MV-4-11 (cell line): ENCODE measurements at regions not wholly inside any gene's neighbourhood (a gene's known extent, or its start where the extent isn't known, plus 50 kb on each side); places are given as distances from the start of the nearest gene placed in this dataset.
A peak's percentile ranks its signal among the peaks of the same experiment; 100 is the strongest.
"Not testable (repeated sequence)": the region's sequence is repeated elsewhere in the genome, so short reads cannot be mapped to it uniquely, and the experiment has no call there.

Experiments
- DNase-seq: peaks from one replicate; lab custom pipeline; 2025; lab: John Stamatoyannopoulos, UW

DNA sequence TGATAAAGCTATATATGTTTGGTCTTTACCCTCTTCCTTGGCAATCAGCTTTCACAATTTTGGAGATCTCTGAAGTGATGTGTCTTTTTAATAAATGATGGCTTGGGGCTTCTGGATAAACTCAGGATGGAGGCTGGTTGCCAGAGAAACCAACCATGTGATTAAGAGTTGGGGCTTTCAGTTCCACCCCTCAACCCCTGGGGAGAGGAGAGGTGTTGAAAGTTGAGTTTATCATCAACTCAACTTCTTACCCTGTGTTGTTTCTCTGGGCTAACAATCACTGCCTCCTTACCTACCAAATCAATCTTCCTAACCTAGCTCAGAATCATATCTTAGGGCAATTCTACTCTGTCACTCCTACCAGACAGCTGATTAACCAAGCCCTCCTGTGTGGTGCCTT lies 735.8 kb downstream of the ZPLD1 start:
- no peak for DNase-seq

DNA sequence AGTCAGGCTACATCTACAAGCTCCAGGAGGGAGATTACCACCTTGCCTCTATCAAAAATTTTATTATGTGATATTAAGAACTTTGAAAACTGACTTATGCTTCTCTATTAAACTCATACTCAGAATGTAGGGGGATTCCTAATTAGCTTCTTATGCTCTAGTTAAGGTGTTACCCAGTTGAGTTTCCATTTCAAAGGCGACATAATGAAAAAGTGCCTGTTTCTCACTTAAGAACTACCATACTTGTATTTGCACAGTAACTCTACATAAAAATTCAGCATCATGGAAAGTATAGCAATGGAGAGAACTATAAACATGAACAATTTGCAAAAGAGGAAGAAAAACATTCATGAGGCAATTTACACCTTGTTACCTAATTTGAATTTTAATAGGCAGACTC lies 739.1 kb downstream of the ZPLD1 start:
- DNase-seq, result no peak

DNA sequence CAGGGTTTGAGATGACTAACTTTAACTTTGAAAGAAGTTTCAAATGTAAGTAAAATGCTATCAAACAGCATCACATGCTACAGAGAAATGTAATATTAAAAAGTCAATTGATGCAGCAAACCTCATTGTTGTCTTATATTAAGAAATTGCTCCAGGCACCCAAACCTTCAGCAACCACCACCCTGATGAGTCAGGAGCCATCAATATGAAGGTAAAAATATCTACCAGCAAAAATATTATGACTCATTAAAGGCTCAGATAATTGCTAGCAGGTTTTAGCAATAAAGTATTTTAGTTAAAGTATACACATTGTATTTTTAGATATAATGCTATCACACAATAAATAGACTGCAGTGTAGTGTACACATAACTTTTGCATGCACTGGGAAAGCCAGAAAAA lies 746.3 kb downstream of the ZPLD1 start:
- no peak for DNase-seq

DNA sequence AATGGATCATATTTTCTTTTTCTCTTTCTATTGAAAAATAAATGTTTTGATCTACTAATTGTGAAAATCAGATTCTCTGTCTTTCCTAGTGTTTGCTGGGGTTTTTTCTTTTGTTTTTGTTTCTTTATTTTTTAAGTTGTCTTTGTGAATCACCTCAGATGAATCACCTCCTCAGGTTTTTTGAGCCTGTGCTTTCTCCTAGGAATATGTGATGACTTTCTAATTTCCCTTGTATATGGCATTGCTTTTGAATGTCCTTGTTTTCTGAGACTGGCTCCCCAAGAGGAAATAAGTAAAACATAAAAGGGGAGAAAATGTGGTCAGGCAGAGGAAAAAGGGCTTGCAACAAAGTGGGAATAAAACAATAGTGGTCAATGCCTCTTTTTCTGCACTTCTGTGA lies 750.0 kb downstream of the ZPLD1 start:
- DNase-seq, result no peak

DNA sequence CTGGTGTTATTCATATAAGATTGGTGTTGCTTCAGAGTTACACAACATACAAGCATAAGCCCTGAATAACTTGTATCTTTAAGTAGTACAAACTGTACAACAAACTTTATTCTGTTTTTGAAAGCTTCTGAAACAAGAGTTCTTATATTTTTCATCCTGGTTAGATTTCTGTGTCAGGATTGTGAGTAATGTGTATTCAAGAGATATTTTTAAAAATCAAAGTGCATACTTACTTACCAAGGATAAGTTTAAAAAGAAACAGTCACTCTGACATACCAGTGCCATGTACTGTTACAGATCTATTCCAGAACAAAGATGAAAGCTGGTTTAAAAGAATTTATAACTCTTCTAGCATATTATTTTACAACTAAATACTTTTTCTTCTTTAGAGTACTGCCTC lies 755.1 kb downstream of the ZPLD1 start:
- no peak for DNase-seq

DNA sequence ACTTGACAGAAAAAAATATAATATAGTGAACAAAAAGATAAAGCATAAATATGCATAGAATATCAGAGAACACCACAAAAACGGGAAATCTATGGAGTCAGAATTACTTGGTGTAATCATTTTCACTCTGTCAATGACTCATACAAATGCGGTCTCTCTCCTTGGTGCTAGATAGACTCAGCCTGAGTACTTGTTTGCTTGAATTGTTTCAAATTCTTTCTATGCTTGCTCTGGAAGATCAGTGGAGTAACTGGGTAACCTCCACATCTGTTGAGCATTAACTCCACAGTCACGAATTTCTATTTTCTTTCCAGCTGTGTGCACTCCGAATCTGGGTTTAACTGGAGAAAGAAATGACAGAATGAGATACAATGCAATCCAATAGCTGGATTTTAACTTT lies 760.4 kb downstream of the ZPLD1 start:
- DNase-seq, result no peak

DNA sequence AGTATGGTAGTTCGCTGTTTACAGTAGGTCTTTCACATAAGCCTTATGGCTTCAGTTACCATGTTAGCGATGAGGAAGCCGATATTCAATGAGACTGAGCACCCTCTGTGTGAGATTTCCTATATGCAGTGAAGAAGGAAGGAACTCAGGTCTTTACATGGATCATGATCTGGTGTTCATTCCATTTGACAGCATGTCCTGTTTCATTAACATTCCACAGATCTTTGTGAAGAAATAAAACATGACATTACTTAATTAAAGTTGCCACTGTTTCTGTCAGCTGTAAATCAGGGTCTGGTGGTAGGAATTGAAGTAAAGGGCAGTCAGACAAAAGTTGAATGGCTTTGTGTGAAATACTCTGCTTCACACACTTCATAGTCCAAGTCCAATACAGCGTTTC lies 768.6 kb downstream of the ZPLD1 start:
- DNase-seq, result no peak

DNA sequence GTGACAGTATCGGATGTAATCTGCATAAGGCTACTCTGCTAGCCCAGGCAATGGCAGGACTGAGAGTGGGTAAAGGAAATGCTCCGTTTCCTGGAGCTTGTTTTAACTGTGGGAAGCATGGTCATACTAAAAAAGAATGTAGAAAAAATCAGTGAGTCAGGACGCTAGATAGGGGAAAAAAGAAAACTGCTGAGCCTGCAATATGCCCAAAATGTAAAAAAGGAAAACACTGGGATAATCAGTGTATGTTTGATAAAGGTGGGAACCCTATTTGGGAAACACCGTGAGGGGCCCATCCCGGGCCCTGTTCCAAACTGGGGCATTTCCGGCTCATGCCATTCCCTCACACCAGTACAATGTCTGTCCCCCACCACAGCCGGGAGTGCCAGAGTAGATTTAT lies 775.8 kb downstream of the ZPLD1 start:
- no peak for DNase-seq

DNA sequence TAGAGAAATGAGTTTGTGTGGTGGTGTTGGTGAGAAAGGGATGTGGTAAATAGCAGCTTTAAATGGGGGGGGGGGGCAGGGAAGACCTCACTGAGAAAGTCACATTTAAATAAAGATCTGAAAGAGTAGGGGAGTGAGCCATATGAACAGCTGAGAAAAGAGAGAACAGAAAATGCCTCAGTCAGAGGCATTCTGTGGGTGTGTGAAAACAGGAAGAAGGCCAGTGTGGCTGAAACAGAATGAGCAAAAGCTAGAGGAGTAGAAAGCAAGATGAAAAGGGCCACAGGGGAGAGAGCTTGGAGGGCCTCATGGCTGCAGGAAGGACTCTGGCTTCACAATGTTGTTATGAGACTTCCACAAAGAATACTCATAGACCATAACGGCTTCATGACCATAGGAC lies 783.3 kb downstream of the ZPLD1 start:
- DNase-seq, result peak; percentile 91

DNA sequence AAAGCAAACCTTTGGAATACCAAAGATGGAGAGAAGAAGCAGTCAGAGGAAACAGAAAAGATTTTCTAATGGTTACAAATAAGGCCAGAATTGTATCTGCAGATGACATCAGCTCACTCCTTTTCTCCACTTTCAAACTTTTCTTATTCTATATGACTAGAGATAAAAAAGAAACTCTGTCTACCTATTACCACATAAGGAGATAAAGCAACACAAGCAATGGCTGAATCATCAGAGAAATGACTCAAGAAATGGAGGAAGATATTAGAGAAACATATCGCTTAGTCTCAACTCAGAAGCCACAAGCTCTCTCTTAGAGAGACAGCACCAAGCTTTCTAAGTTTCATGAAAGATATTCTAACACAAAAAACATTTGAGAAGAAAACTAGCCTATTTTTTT lies 784.0 kb downstream of the ZPLD1 start:
- peak; percentile 59 for DNase-seq

DNA sequence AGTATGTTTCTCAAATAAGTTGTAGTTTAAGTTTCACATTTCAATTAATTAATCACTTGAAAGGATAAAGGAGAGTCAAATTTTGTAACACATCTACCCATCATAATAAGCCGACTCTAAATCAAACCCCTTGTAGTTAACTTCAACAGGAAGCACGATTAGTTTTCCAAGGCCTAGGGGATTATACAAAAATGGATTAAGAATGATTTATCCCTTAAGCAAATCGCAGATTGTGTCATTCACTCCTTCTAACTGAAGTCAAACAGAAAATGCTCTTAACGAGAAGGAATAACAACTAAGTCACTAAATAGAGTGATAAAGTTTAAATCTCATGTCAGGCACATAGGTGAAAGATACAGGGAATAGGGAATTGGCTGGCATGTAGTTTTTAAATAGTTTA lies 792.8 kb downstream of the ZPLD1 start:
- DNase-seq, result no peak

DNA sequence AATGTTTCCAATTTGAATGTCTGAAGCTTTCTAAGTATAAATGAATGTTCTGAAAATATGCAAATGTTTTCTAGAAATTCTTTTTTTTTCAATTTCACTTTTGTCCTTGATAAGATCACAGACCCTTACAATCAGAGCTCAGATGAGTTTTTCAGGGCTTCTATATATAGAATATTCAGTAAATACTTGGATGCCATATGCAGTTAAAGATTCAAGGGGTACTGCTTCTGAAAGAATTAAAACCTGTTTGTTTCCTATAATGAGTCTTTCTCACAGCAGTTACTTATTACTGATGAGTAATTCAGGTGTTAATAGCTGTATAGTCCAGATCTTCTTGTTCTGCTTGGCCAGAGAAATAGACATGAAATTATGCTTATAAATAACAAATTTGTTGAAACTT lies 812.6 kb downstream of the ZPLD1 start:
- DNase-seq, result no peak

DNA sequence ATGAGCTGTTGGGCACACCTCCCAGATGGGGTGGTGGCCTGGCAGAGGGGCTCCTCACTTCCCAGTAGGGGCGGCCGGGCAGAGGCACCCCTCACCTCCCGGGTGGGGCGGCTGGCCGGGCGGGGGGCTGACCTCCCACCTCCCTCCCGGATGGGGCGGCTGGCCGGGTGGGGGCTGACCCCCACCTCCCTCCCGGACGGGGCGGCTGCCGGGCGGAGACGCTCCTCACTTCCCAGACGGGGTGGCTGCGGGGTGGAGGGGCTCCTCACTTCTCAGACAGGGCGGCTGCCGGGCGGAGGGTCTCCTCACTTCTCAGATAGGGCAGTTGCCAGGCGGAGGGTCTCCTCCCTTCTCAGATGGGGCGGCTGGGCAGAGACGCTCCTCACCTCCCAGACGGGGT lies 820.0 kb downstream of the ZPLD1 start:
- DNase-seq, result not testable (repeated sequence)

DNA sequence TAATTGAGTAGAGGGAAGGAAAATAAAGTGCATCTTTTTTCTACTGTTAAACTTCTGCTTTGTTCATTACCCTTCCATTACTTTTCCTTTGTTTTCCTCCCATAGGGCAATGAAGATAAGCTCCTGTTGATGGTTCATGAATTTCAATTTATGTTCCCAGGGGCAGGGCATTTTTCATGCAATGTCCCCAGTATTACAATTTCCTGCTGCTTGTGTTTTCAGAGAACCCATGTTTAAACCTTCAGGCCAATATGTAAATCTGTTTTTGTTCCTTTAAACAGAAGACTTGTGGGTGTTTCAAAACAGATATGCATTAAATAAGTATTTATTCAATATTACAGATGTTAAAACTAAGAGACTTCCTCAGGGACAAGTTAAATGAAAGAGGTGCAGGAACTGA lies 834.5 kb downstream of the ZPLD1 start:
- no peak for DNase-seq

DNA sequence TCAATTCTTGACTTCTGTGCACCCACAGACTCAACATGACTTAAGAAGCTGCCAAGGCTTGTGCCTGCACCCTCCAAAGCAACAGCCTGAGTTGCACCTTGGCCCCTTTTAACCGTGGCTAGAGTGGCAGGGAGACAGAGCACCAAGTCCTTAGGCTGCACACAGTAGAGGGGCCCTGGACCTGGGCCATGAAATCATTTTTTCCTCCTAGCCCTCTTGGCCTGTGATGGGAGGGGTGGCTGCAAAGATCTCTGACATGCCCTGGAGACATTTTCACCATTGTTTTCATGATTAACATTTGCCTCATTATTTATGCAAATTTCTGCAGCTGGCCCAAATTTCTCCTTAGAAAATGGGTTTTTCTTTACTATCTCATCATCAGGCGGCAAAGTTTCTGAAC lies 836.8 kb downstream of the ZPLD1 start:
- no peak for DNase-seq

DNA sequence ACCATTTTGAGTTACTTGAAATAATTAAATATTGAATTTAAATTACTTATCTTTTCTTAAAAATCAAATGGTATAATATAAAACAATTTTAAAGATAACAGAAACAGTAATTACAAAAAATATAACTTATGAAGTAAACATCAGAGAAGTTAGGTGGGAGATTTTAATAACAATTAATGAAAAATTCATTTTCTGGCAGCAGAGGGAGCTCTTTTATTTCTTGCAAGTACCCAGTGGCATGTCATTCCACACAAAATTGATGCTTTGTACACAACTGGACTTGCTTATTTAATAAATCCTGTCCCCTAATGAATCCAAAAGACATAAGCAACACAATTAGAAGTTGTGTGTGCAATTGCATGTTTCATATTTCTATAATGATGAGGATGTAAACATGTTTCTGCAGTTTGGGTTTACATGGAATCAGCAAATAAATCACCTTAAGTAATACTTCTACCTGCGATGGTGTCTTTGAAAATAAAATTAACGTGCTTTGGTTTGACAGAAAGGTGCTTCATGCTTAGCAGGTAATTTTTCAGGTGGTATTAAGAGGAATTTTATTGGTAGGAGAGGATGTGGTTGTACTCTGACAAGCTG lies 861.3 kb downstream of the ZPLD1 start:
- DNase-seq, result peak; percentile 1

DNA sequence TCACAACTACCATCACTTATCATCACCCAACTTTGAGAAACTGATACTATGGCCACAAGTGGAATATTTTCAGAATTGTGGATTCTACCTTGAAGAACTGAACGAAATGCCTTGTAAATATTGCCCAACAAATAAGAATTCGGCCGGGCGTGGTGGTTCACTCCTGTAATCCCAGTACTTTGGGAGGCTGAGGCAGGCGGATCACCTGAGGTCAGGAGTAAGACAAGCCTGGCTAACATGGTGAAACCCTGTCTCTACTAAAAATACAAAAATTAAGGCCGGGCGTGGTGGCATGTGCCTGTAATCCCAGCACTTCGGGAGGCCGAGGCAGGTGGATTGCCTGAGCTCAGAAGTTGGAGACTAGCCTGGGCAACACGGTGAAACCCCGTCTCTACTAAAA lies 862.7 kb downstream of the ZPLD1 start:
- not testable (repeated sequence) for DNase-seq

DNA sequence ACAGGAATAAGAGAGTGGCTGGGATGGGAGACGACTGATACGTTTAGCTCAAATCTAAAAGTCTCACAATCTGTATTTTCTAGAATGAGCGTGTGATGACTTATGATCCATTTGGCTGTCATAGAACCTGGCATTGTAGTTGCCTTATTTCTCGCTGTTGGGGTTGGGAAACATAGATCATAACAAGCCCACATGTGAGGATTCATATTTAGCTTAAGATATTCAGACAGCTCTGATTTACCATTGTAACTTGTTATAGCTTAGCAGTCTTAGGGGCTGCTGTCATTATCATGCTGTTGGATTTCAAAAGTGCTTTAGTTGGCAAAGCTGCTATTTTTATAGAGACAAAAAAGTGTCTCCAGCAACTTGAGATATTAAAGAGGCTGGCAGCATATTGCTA lies 871.3 kb downstream of the ZPLD1 start:
- DNase-seq, result no peak

DNA sequence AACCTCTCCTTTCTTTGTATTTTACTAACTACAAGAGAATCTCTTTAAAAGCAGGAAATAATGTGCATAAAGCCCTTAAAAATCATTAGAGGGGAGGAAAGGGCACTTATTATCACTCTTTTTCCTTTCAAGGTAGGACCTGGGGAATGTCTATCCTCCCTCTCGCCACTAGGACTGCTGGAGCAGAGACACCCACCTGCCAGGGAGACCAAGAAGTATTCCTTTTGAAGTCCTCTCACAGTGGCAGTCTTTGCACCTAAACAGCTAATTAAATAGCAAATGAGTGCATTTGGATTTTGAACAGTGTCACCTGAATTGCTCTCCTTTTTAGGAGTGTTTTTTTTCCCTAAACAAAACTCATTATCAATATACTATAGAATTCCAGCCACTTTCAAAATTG lies 874.1 kb downstream of the ZPLD1 start:
- DNase-seq, result no peak

DNA sequence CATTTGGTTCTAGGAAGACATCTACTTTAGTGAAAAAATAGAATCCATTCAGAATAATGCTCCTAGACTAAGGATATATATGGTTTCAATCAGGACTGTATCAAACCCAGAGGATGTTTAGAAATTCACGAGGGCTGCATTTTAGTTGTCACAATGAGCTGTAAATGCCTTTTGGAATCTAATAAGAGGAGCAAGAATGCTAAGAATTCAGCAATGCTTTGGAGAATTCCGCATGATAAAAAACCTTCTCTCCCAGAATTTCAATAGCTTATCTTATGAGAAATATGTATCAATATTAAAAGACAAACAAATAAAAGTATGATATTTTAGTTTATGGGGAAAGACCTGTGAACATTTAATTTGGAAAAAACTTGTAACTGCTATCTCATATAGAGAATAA lies 885.1 kb downstream of the ZPLD1 start:
- no peak for DNase-seq

DNA sequence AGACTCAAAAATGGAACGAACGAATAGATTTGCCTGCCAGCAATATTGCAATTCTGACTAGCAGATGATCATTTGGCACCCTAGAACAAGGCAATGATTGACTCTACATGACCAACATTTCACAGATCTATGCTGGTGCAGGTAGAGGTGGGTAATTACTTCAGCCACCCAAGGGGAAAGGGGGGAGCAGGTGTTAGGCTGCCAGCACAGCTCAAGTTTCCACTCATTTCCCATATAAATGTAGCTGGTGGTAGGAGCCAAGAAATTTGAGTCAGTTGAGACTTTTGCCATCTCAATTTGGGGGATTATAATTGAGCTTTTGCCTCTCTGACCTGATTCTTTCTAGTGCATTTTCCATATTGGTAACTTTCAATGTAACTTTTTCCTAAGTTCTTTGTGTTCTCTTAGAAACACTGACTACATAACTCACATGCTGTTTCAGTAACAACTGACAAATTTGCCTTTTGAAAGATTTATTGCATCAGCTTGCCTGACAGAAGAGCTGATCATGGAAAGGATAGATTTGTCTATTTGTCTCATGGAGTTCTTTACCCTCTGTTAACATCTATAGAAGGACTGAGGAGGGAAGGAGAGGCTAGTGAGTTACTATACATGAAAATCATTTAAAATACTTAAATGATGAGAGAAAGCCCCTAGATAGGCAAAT lies 902.5 kb downstream of the ZPLD1 start:
- no peak for DNase-seq

DNA sequence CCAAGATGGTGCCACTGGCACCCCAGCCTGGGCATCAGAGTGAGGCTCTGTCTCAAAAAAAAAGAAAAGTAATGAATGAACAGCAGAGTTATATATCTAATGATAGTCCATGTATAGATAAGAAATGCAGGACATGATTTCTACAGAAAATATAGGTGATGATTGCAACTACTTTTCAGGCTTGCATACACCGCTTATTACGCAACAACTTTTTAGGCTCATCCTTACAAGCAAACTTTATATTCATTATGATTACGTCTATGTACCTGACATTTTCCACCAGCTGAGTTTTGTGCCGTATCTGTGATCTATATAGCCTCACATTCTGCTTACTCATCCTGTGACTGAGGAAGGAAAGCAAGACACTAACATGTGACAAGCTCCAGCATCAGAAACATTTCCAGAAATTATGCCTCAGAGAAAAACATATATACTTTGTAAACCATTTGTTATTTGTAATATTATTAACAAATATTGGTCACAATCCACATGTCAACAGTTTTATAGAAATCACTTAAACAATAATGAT lies 906.3 kb downstream of the ZPLD1 start:
- DNase-seq, result no peak

DNA sequence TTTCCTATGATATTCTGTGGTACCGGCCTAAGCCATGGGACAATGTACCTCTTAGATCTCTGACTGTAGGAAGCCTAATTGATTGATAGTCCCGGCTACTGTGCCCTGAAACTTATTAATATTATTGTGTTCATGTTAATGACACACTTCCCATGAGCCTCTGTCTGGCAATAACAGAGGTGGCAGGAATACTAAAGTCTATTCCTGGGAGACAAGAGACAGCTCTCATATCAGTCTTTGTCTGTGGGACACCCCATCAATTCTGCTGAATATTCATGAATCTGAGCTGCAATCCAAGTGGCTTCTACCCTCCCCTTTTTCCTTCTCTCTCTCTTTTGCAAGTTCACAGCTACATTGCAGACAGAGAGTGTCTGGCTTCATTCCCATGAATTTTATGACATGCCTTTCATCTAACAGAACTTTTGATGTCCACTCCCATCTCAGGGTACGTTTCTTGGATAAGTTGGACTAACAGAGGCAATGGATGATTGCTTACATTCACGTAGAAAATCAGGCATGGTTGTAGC lies 907.5 kb downstream of the ZPLD1 start:
- no peak for DNase-seq

DNA sequence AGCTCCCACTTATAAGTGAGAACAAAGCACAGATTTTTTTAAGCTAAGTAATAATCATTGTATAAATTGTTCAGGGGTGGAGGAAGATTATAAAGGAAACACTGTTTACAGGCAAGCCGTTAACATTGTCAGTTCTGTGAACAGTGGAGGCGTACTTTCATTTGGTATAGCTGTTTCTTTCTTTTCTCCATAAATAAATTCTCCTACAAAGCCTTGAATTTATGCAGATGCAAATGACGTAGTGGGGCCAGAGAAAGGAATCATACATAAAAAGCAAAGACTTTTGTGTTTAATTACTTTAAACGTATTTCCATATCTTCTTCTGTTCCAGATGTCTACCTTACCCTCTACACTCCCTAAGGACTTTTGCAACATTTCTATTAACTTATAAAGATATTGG lies 914.9 kb downstream of the ZPLD1 start:
- no peak for DNase-seq
